ENCODE measurements at regions not wholly inside any gene's neighbourhood (a gene's known extent, or its start where the extent isn't known, plus 50 kb on each side); places are given as distances from the start of the nearest gene placed in this dataset.
"Not testable (repeated sequence)": the region's sequence is repeated elsewhere in the genome, so short reads cannot be mapped to it uniquely, and the experiment has no call there.

GRCh38 chr17:47066841-47067682 is 88.0 kb upstream of the RPRML start:
- peak; percentile 33 to 54 for DNase-seq (ENCODE audit: low read depth in 1 of 2, low spot score in 1 of 2)

GRCh38 chr17:47066095-47066494 is 87.0 kb upstream of the RPRML start:
- DNase-seq (ENCODE audit: low read depth in 1 of 2, low spot score in 1 of 2): no peak

DNA sequence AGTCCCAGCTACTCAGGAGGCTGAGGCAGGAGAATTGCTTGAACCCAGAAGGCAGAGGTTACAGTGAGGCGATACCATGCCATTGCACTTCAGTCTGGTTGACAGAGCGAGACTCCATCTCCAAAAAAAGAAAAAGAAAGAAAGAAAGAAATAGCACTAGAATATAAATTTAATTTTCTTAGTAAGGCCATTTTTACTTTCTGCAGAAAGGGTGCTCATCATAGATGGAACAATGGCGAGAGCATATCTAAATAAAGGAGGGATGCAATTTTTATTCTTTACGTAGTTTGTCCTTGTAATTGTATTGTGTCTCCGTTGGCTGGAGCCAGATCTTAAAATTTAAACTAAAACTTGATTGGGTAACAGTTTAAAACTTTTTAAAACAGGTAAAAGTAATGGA is 85.6 kb upstream of the RPRML start:
- DNase-seq (ENCODE audit: low read depth in 1 of 2, low spot score in 1 of 2): no peak

- no peak for DNase-seq (ENCODE audit: low read depth in 1 of 2, low spot score in 1 of 2)
Observed at GRCh38 chr17:47063475-47063874, 84.4 kb upstream of the RPRML start.

GRCh38 chr17:47062851-47063250 is 83.8 kb upstream of the RPRML start:
- DNase-seq (ENCODE audit: low read depth in 1 of 2, low spot score in 1 of 2): not testable (repeated sequence)

- DNase-seq (ENCODE audit: low read depth in 1 of 2, low spot score in 1 of 2): not testable (repeated sequence)
Observed at GRCh38 chr17:47060005-47060404, 81.0 kb upstream of the RPRML start.

GRCh38 chr17:47057830-47058229 is 78.8 kb upstream of the RPRML start:
- DNase-seq (ENCODE audit: low read depth in 1 of 2, low spot score in 1 of 2): no peak

DNA sequence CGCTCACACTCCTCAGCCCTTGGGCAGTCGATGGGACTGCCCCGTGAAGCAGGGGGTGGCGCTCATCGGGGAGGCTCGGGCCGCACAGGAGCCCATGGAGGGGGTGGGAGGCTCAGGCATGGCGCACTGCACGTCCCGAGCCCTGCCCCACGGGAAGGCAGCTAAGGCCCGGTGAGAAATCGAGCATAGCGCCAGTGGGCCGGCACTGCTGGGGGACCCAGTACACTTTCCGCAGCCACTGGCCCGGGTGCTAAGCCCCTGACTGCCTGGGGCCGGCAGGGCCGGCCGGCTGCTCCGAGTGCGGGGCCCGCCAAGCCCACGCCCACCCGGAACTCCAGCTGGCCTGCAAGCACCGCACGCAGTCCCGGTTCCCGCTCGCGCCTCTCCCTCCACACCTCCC is 78.2 kb upstream of the RPRML start:
- DNase-seq (ENCODE audit: low read depth in 1 of 2, low spot score in 1 of 2): not testable (repeated sequence)

GRCh38 chr17:47056687-47057086 is 77.6 kb upstream of the RPRML start:
- DNase-seq (ENCODE audit: low read depth in 1 of 2, low spot score in 1 of 2): not testable (repeated sequence)

All from stimulated activated CD4-positive, alpha-beta T cell treated with anti-CD3 and anti-CD28 coated beads, Interleukin-15, amount 100 ng/mL, for 1 hour (primary cell).